HL-60 (cell line): ENCODE measurements at regions not wholly inside any gene's neighbourhood (a gene's known extent, or its start where the extent isn't known, plus 50 kb on each side); places are given as distances from the start of the nearest gene placed in this dataset.
A peak's percentile ranks its signal among the peaks of the same experiment; 100 is the strongest.
"Not testable (repeated sequence)": the region's sequence is repeated elsewhere in the genome, so short reads cannot be mapped to it uniquely, and the experiment has no call there.

Experiments
- DNase-seq, 2 experiments: peaks; one replicate each; pipeline ENCODE4 v3.0.0-alpha.2; 2010 to 2020; ENCODE audit warnings: low read depth in 1 of 2, low spot score in 1 of 2
- H3K27ac ChIP-seq: fragments of 250-450 bp; sonication (Bioruptor Pico); replicated peaks from 2 replicates; pipeline ENCODE4 v1.5.1; 2020; ENCODE audit warnings: mild to moderate bottlenecking, moderate library complexity
- H3K27me3 ChIP-seq: fragments of 250-450 bp; sonication (Bioruptor Pico); 2 replicates; pipeline ENCODE4 v1.5.1; 2021; ENCODE audit warnings: mild to moderate bottlenecking, moderate library complexity; ENCODE audit not compliant: insufficient read depth, poor library complexity, severe bottlenecking
- H3K4me3 ChIP-seq: replicated peaks from 2 replicates; pipeline ENCODE4 v1.5.1; 2011; ENCODE audit warnings: mild to moderate bottlenecking, control low read depth, low read length; ENCODE audit not compliant: insufficient read depth
- GABPA ChIP-seq: IDR thresholded peaks from 2 replicates; pipeline ENCODE4 v1.6.1; 2012; ENCODE audit warnings: low read depth
- POLR2AphosphoS5 ChIP-seq: IDR thresholded peaks from 2 replicates; pipeline ENCODE4 v1.6.1; 2012; ENCODE audit warnings: low read depth
- REST ChIP-seq: IDR thresholded peaks from 2 replicates; pipeline ENCODE4 v1.6.1; 2012; ENCODE audit warnings: low read depth; ENCODE audit not compliant: insufficient replicate concordance
- SPI1 ChIP-seq: IDR thresholded peaks from 2 replicates; pipeline ENCODE4 v1.6.1; 2012; ENCODE audit warnings: low read depth, mild to moderate bottlenecking, borderline replicate concordance
- TF ChIP-seq, protein P1 (sequence below): IDR thresholded peaks from one replicate; pipeline ENCODE4 v1.5.1; 2011; ENCODE audit warnings: low read length, control low read depth, inconsistent platforms; ENCODE audit not compliant: insufficient read depth

GRCh38 chr2:222361787-222362186 lies 62.6 kb upstream of the SGPP2 start:
- TF ChIP-seq REST = no peak
- TF ChIP-seq SPI1 = no peak
- TF ChIP-seq POLR2AphosphoS5 = no peak
- TF ChIP-seq GABPA = no peak
- TF ChIP-seq, protein P1, sequence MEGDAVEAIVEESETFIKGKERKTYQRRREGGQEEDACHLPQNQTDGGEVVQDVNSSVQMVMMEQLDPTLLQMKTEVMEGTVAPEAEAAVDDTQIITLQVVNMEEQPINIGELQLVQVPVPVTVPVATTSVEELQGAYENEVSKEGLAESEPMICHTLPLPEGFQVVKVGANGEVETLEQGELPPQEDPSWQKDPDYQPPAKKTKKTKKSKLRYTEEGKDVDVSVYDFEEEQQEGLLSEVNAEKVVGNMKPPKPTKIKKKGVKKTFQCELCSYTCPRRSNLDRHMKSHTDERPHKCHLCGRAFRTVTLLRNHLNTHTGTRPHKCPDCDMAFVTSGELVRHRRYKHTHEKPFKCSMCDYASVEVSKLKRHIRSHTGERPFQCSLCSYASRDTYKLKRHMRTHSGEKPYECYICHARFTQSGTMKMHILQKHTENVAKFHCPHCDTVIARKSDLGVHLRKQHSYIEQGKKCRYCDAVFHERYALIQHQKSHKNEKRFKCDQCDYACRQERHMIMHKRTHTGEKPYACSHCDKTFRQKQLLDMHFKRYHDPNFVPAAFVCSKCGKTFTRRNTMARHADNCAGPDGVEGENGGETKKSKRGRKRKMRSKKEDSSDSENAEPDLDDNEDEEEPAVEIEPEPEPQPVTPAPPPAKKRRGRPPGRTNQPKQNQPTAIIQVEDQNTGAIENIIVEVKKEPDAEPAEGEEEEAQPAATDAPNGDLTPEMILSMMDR = no peak
- no peak overlapping the region for H3K4me3 ChIP-seq
- H3K27ac ChIP-seq = no peak overlapping the region
- no peaks in the 10 kb centered on the region for H3K27me3 ChIP-seq
- no peak for DNase-seq

- H3K4me3 ChIP-seq = no peak overlapping the region
- no peak overlapping the region for H3K27ac ChIP-seq
- TF ChIP-seq POLR2AphosphoS5 = no peak
- TF ChIP-seq, protein P1 = no peak
- TF ChIP-seq REST = no peak
- TF ChIP-seq GABPA = no peak
- no peak for TF ChIP-seq SPI1
- H3K27me3 ChIP-seq = no peaks in the 10 kb centered on the region
- DNase-seq = no peak
Observed at GRCh38 chr2:222362336-222362735, 62.0 kb upstream of the SGPP2 start.

GRCh38 chr2:222364285-222364895 lies 60.0 kb upstream of the SGPP2 start:
- Histone ChIP-seq H3K27ac (peak overlapping the region; percentile 37), H3K4me3 (no peak overlapping the region), H3K27me3 (no peaks in the 10 kb centered on the region)
- DNase-seq = peak in 1 of 2 experiments; percentile 32
- no peak for TF ChIP-seq GABPA

- not testable (repeated sequence) for H3K4me3 ChIP-seq, H3K27me3 ChIP-seq, H3K27ac ChIP-seq
- peak in 1 of 2 experiments; percentile 4 for DNase-seq
Observed at GRCh38 chr2:222368280-222368679, 56.1 kb upstream of the SGPP2 start.

- TF ChIP-seq, protein P1 = no peak
- TF ChIP-seq SPI1 (no peak), GABPA (no peak), POLR2AphosphoS5 (no peak), REST (no peak)
- no peak overlapping the region for H3K4me3 ChIP-seq
- no peak overlapping the region for H3K27ac ChIP-seq
- no peak for DNase-seq
- H3K27me3 ChIP-seq = no peaks in the 10 kb centered on the region
Observed at GRCh38 chr2:222372993-222373392, 51.4 kb upstream of the SGPP2 start.
